ENCODE measurements at regions not wholly inside any gene's neighbourhood (a gene's known extent, or its start where the extent isn't known, plus 50 kb on each side); places are given as distances from the start of the nearest gene placed in this dataset.

GRCh38 chr9:15081021-15081753 lies 171.0 kb upstream of the FREM1 start:
- H3K4me1 ChIP-seq (replicated peaks), result no peaks in the 10 kb centered on the region
- 79% methylated on average over 4 of the region's 4 CpGs for WGBS
- H3K9me3 ChIP-seq, result no peaks in the 10 kb centered on the region
- intact Hi-C loops (cut with DNase I), result no loop called here
- DNase-seq (ENCODE audit: low spot score), result no peak
- no peaks in the 10 kb centered on the region for H3K27me3 ChIP-seq (replicated peaks; ENCODE audit: insufficient read depth)
- no peak overlapping the region for H3K4me3 ChIP-seq
- no peaks in the 10 kb centered on the region for H3K36me3 ChIP-seq
- TF ChIP-seq POLR2AphosphoS5 (IDR thresholded peaks at IDR 0.05), result no peak
- TF ChIP-seq, protein P1, sequence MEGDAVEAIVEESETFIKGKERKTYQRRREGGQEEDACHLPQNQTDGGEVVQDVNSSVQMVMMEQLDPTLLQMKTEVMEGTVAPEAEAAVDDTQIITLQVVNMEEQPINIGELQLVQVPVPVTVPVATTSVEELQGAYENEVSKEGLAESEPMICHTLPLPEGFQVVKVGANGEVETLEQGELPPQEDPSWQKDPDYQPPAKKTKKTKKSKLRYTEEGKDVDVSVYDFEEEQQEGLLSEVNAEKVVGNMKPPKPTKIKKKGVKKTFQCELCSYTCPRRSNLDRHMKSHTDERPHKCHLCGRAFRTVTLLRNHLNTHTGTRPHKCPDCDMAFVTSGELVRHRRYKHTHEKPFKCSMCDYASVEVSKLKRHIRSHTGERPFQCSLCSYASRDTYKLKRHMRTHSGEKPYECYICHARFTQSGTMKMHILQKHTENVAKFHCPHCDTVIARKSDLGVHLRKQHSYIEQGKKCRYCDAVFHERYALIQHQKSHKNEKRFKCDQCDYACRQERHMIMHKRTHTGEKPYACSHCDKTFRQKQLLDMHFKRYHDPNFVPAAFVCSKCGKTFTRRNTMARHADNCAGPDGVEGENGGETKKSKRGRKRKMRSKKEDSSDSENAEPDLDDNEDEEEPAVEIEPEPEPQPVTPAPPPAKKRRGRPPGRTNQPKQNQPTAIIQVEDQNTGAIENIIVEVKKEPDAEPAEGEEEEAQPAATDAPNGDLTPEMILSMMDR (IDR thresholded peaks at IDR 0.05), result no peak
- no peak for TF ChIP-seq POLR2A (IDR thresholded peaks at IDR 0.05)
- H3K27ac ChIP-seq, result no peak overlapping the region

- Histone ChIP-seq H3K27me3 (replicated peaks; ENCODE audit: insufficient read depth) (no peaks in the 10 kb centered on the region), H3K4me1 (replicated peaks) (no peaks in the 10 kb centered on the region), H3K36me3 (no peaks in the 10 kb centered on the region), H3K27ac (no peak overlapping the region), H3K9me3 (no peaks in the 10 kb centered on the region), H3K4me3 (no peak overlapping the region)
- intact Hi-C loops (cut with DNase I), result no loop called here
- 96% methylated on average over 3 of the region's 3 CpGs for WGBS
- no peak for DNase-seq (ENCODE audit: low spot score)
- TF ChIP-seq, protein P1 (IDR thresholded peaks at IDR 0.05), result no peak
- TF ChIP-seq POLR2AphosphoS5 (IDR thresholded peaks at IDR 0.05) (no peak), POLR2A (IDR thresholded peaks at IDR 0.05) (no peak)
These were observed 170.2 kb upstream of the FREM1 start for GRCh38 chr9:15080401-15080800.

DNA sequence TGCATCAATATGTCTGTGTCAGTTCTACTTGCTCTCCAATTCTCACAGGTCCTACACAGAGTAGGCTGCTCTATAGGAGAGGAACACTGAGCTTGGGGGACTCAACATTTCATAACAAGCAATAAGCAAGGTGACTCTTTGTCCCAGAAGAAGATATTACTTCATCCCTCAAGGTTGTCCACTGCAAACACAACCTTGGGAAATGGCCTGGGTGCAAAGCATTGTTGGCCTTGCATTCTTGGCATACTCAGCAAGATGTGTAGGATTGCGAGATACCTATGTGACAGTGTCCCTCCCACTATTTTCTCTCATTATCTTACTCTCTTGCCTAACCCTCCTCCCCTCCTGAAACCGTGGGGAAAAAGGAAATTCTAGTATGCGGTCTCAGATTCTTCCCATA lies 169.8 kb upstream of the FREM1 start:
- no peak for DNase-seq (ENCODE audit: low spot score)
- intact Hi-C loops (cut with DNase I), result no loop called here
- WGBS, result 83% methylated on average over 3 of the region's 3 CpGs
- H3K27ac ChIP-seq, result no peak overlapping the region
- no peaks in the 10 kb centered on the region for H3K9me3 ChIP-seq
- no peaks in the 10 kb centered on the region for H3K4me1 ChIP-seq (replicated peaks)
- H3K36me3 ChIP-seq, result no peaks in the 10 kb centered on the region
- no peak overlapping the region for H3K4me3 ChIP-seq
- TF ChIP-seq, protein P1 (IDR thresholded peaks at IDR 0.05), result no peak
- no peak for TF ChIP-seq POLR2AphosphoS5 (IDR thresholded peaks at IDR 0.05)
- no peak for TF ChIP-seq POLR2A (IDR thresholded peaks at IDR 0.05)
- no peaks in the 10 kb centered on the region for H3K27me3 ChIP-seq (replicated peaks; ENCODE audit: insufficient read depth)

DNA sequence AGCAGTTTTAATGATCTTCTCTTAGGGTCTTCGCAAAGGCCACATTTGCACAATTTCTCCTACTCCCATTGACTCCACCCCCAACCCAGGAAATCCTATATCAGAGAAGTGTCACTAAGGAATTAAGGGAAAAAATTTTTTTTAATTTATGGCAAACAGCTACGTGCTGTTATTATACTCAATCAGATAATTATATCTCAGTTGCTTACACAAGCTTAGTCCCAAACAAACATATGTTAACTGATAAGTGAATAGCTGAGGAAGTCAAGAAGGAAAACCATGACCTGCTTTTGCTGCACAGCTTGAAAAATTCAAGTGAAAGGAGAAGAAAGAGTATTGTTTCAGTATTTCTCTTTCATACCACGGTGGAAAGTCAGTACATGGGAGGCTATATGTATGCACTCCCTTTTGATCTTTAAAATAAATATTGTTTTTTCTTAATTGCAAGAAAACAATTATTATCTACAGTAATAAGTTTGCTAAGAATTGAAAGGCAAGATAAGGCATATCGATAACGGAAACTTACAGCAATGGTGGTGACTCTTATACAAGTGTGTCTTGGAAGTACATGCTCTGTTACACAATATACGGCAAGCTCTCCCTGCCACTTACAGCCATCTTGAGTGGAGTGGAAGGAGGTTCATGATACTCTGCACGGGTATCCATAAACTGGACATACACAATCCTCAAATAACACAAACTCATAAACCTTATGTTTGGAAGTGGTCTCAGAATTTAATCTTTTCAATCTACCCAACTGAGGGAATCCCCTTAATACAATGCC lies 167.9 kb upstream of the FREM1 start:
- intact Hi-C loops (cut with DNase I), result no loop called here
- H3K27ac ChIP-seq, result no peak overlapping the region
- 65% methylated on average over 7 of the region's 7 CpGs for WGBS
- no peaks in the 10 kb centered on the region for H3K9me3 ChIP-seq
- H3K4me1 ChIP-seq (replicated peaks), result no peaks in the 10 kb centered on the region
- no peak overlapping the region for H3K4me3 ChIP-seq
- H3K27me3 ChIP-seq (replicated peaks; ENCODE audit: insufficient read depth), result no peaks in the 10 kb centered on the region
- TF ChIP-seq POLR2A (IDR thresholded peaks at IDR 0.05) (no peak), POLR2AphosphoS5 (IDR thresholded peaks at IDR 0.05) (no peak)
- TF ChIP-seq, protein P1 (IDR thresholded peaks at IDR 0.05), result no peak
- no peak for DNase-seq (ENCODE audit: low spot score)
- H3K36me3 ChIP-seq, result no peaks in the 10 kb centered on the region

Data from prostate gland (tissue), 2 donors.